Osteoblast (primary cell): ENCODE measurements at regions not wholly inside any gene's neighbourhood (a gene's known extent, or its start where the extent isn't known, plus 50 kb on each side); places are given as distances from the start of the nearest gene placed in this dataset. TPM values are rescaled to one million over a fixed set of nuclear protein-coding genes. Genes with fewer than 3 reads are reported as not detected.

Experiments
- DNase-seq: peaks from one replicate; pipeline ENCODE4 v3.0.0; 2011; ENCODE audit warnings: low spot score, mixed read lengths; ENCODE audit not compliant: insufficient read length; ENCODE audit errors: missing footprints
- H2AFZ ChIP-seq: 2 replicates; pipeline ENCODE4 v1.6.0; 2011; ENCODE audit warnings: mild to moderate bottlenecking, low read length
- H3K27ac ChIP-seq: 2 replicates; pipeline ENCODE4 v1.5.1; 2011; ENCODE audit warnings: mild to moderate bottlenecking, low read depth, low read length, moderate library complexity
- H3K27me3 ChIP-seq: 2 replicates; pipeline ENCODE4 v1.6.0; 2012; ENCODE audit warnings: mild to moderate bottlenecking, control low read depth, inconsistent platforms, low read length, moderate library complexity; ENCODE audit not compliant: insufficient read depth
- H3K36me3 ChIP-seq: 2 replicates; pipeline ENCODE4 v1.5.1; 2011; ENCODE audit warnings: mild to moderate bottlenecking, low read length, control low read depth, moderate library complexity; ENCODE audit not compliant: insufficient read depth
- H3K4me1 ChIP-seq: 2 replicates; pipeline ENCODE4 v1.5.1; 2011; ENCODE audit warnings: mild to moderate bottlenecking, low read length, control low read depth, moderate library complexity; ENCODE audit not compliant: insufficient read depth
- H3K4me2 ChIP-seq: 2 replicates; pipeline ENCODE4 v1.6.0; 2011; ENCODE audit warnings: mild to moderate bottlenecking, low read length; ENCODE audit not compliant: insufficient read depth
- H3K4me3 ChIP-seq: fragments of 200-600 bp; sonication (generic); 3 replicates; pipeline ENCODE4 v1.5.1; 2012; ENCODE audit warnings: mild to moderate bottlenecking, low read length, inconsistent platforms; ENCODE audit not compliant: insufficient read depth
- H3K79me2 ChIP-seq: 2 replicates; pipeline ENCODE4 v1.6.0; 2012; ENCODE audit warnings: mild to moderate bottlenecking, low read length, control low read depth, inconsistent platforms; ENCODE audit not compliant: insufficient read depth
- H3K9me3 ChIP-seq: 2 replicates; pipeline ENCODE4 v1.5.1; 2011; ENCODE audit warnings: low read depth, low read length, control low read depth
- H4K20me1 ChIP-seq: 2 replicates; pipeline ENCODE4 v1.6.0; 2012; ENCODE audit warnings: mild to moderate bottlenecking, low read length, control low read depth; ENCODE audit not compliant: insufficient read depth
- small RNA-seq: library from RNA; depleted of rRNA; stranded (forward); fragments of <200 nt; gene quantifications from one replicate; pipeline ENCODE3, GENCODE V24; 2012
- TF ChIP-seq, protein P1 (sequence below): IDR thresholded peaks from 2 replicates; pipeline ENCODE4 v1.5.1; 2011; ENCODE audit warnings: mild to moderate bottlenecking, low read depth, low read length, moderate library complexity; ENCODE audit errors: extremely low read depth

DNA sequence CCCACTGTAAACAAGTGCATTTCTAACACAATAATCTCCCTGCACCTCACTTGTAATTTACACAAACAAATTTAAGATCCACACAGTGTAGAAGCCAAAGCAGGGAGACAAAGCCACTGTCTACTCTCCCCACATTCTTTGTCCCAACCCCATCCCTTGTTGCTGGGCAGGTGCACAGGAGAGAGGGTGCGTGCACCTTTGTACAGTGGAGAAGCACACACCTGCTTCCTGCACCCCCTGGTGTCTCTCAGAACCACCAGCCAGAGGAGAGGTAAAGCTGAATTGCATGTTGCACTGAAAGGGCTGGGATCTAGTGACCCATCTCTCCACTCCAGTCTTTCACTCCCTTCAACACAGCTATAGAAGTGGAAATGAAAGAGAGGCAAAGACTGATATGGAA, 51.4 kb upstream of the IFNG-AS1 start:
- H4K20me1 ChIP-seq, result no peaks in the 10 kb centered on the region
- no peaks in the 10 kb centered on the region for H3K9me3 ChIP-seq
- no peak overlapping the region for H3K4me3 ChIP-seq
- no peak overlapping the region for H2AFZ ChIP-seq
- H3K79me2 ChIP-seq, result no peaks in the 10 kb centered on the region
- no peak overlapping the region for H3K4me2 ChIP-seq
- DNase-seq, result no peak
- no peaks in the 10 kb centered on the region for H3K36me3 ChIP-seq
- TF ChIP-seq, protein P1, sequence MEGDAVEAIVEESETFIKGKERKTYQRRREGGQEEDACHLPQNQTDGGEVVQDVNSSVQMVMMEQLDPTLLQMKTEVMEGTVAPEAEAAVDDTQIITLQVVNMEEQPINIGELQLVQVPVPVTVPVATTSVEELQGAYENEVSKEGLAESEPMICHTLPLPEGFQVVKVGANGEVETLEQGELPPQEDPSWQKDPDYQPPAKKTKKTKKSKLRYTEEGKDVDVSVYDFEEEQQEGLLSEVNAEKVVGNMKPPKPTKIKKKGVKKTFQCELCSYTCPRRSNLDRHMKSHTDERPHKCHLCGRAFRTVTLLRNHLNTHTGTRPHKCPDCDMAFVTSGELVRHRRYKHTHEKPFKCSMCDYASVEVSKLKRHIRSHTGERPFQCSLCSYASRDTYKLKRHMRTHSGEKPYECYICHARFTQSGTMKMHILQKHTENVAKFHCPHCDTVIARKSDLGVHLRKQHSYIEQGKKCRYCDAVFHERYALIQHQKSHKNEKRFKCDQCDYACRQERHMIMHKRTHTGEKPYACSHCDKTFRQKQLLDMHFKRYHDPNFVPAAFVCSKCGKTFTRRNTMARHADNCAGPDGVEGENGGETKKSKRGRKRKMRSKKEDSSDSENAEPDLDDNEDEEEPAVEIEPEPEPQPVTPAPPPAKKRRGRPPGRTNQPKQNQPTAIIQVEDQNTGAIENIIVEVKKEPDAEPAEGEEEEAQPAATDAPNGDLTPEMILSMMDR, result no peak
- H3K27ac ChIP-seq, result no peak overlapping the region
- no peaks in the 10 kb centered on the region for H3K27me3 ChIP-seq
- peaks cover 6% of the 10 kb centered on the region for H3K4me1 ChIP-seq

Small RNA genes in the stretch of these regions (small RNA-seq; reads per million reads assigned to genes)
- not detected for gene AC022513.1
